Adrenal gland (tissue), 5 donors: ENCODE measurements at regions not wholly inside any gene's neighbourhood (a gene's known extent, or its start where the extent isn't known, plus 50 kb on each side); places are given as distances from the start of the nearest gene placed in this dataset.

Experiments
- CTCF ChIP-seq, 6 experiments: fragments of 450-650 bp in 4 of 6; fragments of 200-600 bp in 2 of 6; sonication (generic) in 1 of 6; IDR thresholded peaks; 1 replicate in 5 of 6; 2 replicates in 1 of 6; pipeline versions ENCODE4 v1.5.1 to v1.8.0; 2016 to 2021; ENCODE audit warnings: antibody characterized with exemption in 6 of 6, mild to moderate bottlenecking in 2 of 6, moderate library complexity in 1 of 6
- POLR2A ChIP-seq, 2 donors: fragments of 450-650 bp; IDR thresholded peaks; one replicate each; pipeline ENCODE4 v1.6.1; 2017; ENCODE audit warnings: antibody characterized with exemption in 2 of 2, mild to moderate bottlenecking in 2 of 2, moderate library complexity in 1 of 2
- donor health status: DM: no; HTN: no; CAD: no.

- TF ChIP-seq CTCF (IDR thresholded peaks at IDR 0.05): no peak
- TF ChIP-seq POLR2A (IDR thresholded peaks at IDR 0.05): no peak
Measured at GRCh38 chr9:61673247-61673646, 483.4 kb downstream of the SPATA31A7 start.
